Right renal pelvis (tissue), 4 donors: ENCODE measurements at regions not wholly inside any gene's neighbourhood (a gene's known extent, or its start where the extent isn't known, plus 50 kb on each side); places are given as distances from the start of the nearest gene placed in this dataset.

Experiments
- DNase-seq, 4 donors: peaks; one replicate each; pipeline ENCODE4 v3.0.0-alpha.2; 2013; ENCODE audit warnings: low read depth in 4 of 4, low spot score in 3 of 4, missing footprints in 1 of 4

- no peak for DNase-seq
Measured at GRCh38 chr5:136811551-136811950, 446.2 kb upstream of the TRPC7 start.

- no peak for DNase-seq
Measured at GRCh38 chr5:136811086-136811485, 445.7 kb upstream of the TRPC7 start.

- DNase-seq: no peak
Measured at GRCh38 chr5:136810261-136810801, 445.0 kb upstream of the TRPC7 start.

GRCh38 chr5:136809382-136809781 is 444.0 kb upstream of the TRPC7 start:
- DNase-seq: no peak

- no peak for DNase-seq
Measured at GRCh38 chr5:136808756-136809155, 443.4 kb upstream of the TRPC7 start.

GRCh38 chr5:136805466-136805865 is 440.1 kb upstream of the TRPC7 start:
- no peak for DNase-seq

- DNase-seq: peak in 3 of 4 donors; percentile 1 to 10 (median 2)
Measured at GRCh38 chr5:136802383-136802782, 437.0 kb upstream of the TRPC7 start.

- DNase-seq: no peak
Measured at GRCh38 chr5:136799806-136800372, 434.5 kb upstream of the TRPC7 start.

GRCh38 chr5:136793300-136793699 is 428.0 kb upstream of the TRPC7 start:
- no peak for DNase-seq

- DNase-seq: no peak
Measured at GRCh38 chr5:136781464-136781863, 416.1 kb upstream of the TRPC7 start.

GRCh38 chr5:136780518-136780917 is 415.2 kb upstream of the TRPC7 start:
- no peak for DNase-seq

- DNase-seq: no peak
Measured at GRCh38 chr5:136776022-136776927, 410.9 kb upstream of the TRPC7 start.

- no peak for DNase-seq
Measured at GRCh38 chr5:136772491-136772890, 407.1 kb upstream of the TRPC7 start.

GRCh38 chr5:136769900-136770684 is 404.7 kb upstream of the TRPC7 start:
- peak; percentile 50 to 67 (median 58) for DNase-seq

- no peak for DNase-seq
Measured at GRCh38 chr5:136769093-136769492, 403.7 kb upstream of the TRPC7 start.

- DNase-seq: no peak
Measured at GRCh38 chr5:136768457-136768856, 403.1 kb upstream of the TRPC7 start.

- no peak for DNase-seq
Measured at GRCh38 chr5:136766456-136766855, 401.1 kb upstream of the TRPC7 start.

GRCh38 chr5:136764601-136765000 is 399.3 kb upstream of the TRPC7 start:
- DNase-seq: peak in 1 of 4 donors; percentile 5

GRCh38 chr5:136763548-136763947 is 398.2 kb upstream of the TRPC7 start:
- DNase-seq: no peak

GRCh38 chr5:136754216-136754615 is 388.9 kb upstream of the TRPC7 start:
- no peak for DNase-seq

GRCh38 chr5:136750224-136750862 is 385.0 kb upstream of the TRPC7 start:
- DNase-seq: no peak
